DOHH2 (cell line): ENCODE measurements at regions not wholly inside any gene's neighbourhood (a gene's known extent, or its start where the extent isn't known, plus 50 kb on each side); places are given as distances from the start of the nearest gene placed in this dataset.
"Not testable (repeated sequence)": the region's sequence is repeated elsewhere in the genome, so short reads cannot be mapped to it uniquely, and the experiment has no call there.

Experiments
- CTCF ChIP-seq: fragments of 200-600 bp; sonication (generic); IDR thresholded peaks from one replicate; pipeline ENCODE4 v1.5.1; 2014; ENCODE audit warnings: antibody characterized with exemption, mild to moderate bottlenecking, low read depth, low read length; ENCODE audit not compliant: poor library complexity, severe bottlenecking
- EZH2phosphoT487 ChIP-seq: fragments of 200-600 bp; sonication (generic); IDR thresholded peaks from 2 replicates; pipeline ENCODE4 v1.6.1; 2017; ENCODE audit warnings: borderline replicate concordance, mild to moderate bottlenecking, antibody characterized with exemption, low read length, moderate library complexity, mixed read lengths

GRCh38 chr3:35146256-35147035 is 492.9 kb upstream of the ARPP21 start:
- not testable (repeated sequence) for TF ChIP-seq CTCF, EZH2phosphoT487
